Trophoblast cell (in vitro differentiated cells and primary cell): ENCODE measurements at regions not wholly inside any gene's neighbourhood (a gene's known extent, or its start where the extent isn't known, plus 50 kb on each side); places are given as distances from the start of the nearest gene placed in this dataset.

Experiments used
- DNase-seq, 2 donors: peaks; one replicate each; pipeline ENCODE4 v3.0.0-alpha.2; 2016
- H2AFZ ChIP-seq: 2 replicates; pipeline ENCODE4 v1.6.1; 2013; ENCODE audit warnings: low read length, moderate library complexity, mild to moderate bottlenecking; ENCODE audit not compliant: insufficient read depth, poor library complexity
- H2AK5ac ChIP-seq: 2 replicates; pipeline ENCODE4 v1.6.1; 2013; ENCODE audit warnings: mild to moderate bottlenecking, low read length
- H2BK120ac ChIP-seq: 2 replicates; pipeline ENCODE4 v1.6.1; 2013; ENCODE audit warnings: low read length, mild to moderate bottlenecking, moderate library complexity; ENCODE audit not compliant: insufficient read depth, poor library complexity
- H2BK12ac ChIP-seq: 2 replicates; pipeline ENCODE4 v1.6.1; 2013; ENCODE audit warnings: mild to moderate bottlenecking, low read length, moderate library complexity
- H2BK5ac ChIP-seq: 2 replicates; pipeline ENCODE4 v1.6.1; 2013; ENCODE audit warnings: low read length, low read depth, moderate library complexity, mild to moderate bottlenecking; ENCODE audit not compliant: poor library complexity
- H3K14ac ChIP-seq: 2 replicates; pipeline ENCODE4 v1.6.1; 2013; ENCODE audit warnings: mild to moderate bottlenecking, low read length
- H3K18ac ChIP-seq: 2 replicates; pipeline ENCODE4 v1.6.1; 2013; ENCODE audit warnings: mild to moderate bottlenecking, low read length
- H3K23ac ChIP-seq: 2 replicates; pipeline ENCODE4 v1.6.1; 2013; ENCODE audit warnings: low read length
- H3K27ac ChIP-seq: 2 replicates; pipeline ENCODE4 v1.5.1; 2013; ENCODE audit warnings: low read depth, mild to moderate bottlenecking, inconsistent platforms, low read length, moderate library complexity
- H3K27me3 ChIP-seq: 2 replicates; pipeline ENCODE4 v1.6.1; 2013; ENCODE audit warnings: inconsistent platforms, mild to moderate bottlenecking, low read length, moderate library complexity; ENCODE audit not compliant: insufficient read depth
- H3K36me3 ChIP-seq, 2 experiments: 1 replicate in 1 of 2; 2 replicates in 1 of 2; pipeline ENCODE4 v1.6.1; 2013; ENCODE audit warnings: low read length in 2 of 2, mild to moderate bottlenecking in 2 of 2, moderate library complexity in 1 of 2; ENCODE audit not compliant: insufficient read depth in 2 of 2, control insufficient read depth in 1 of 2
- H3K4ac ChIP-seq: 2 replicates; pipeline ENCODE4 v1.6.1; 2013; ENCODE audit warnings: low read depth, mild to moderate bottlenecking, low read length, moderate library complexity
- H3K4me1 ChIP-seq, 2 experiments: 1 replicate in 1 of 2; 2 replicates in 1 of 2; pipeline ENCODE4 v1.6.1; 2013; ENCODE audit warnings: low read length in 2 of 2, mild to moderate bottlenecking in 2 of 2, moderate library complexity in 1 of 2; ENCODE audit not compliant: insufficient read depth in 2 of 2, control insufficient read depth in 1 of 2
- H3K4me2 ChIP-seq: 2 replicates; pipeline ENCODE4 v1.6.1; 2013; ENCODE audit warnings: inconsistent platforms, mild to moderate bottlenecking, low read length, moderate library complexity
- H3K4me3 ChIP-seq: 2 replicates; pipeline ENCODE4 v1.5.1; 2013; ENCODE audit warnings: mild to moderate bottlenecking, low read depth, low read length, inconsistent platforms
- H3K79me1 ChIP-seq: one replicate; pipeline ENCODE4 v1.6.1; 2013; ENCODE audit warnings: low read length
- H3K79me2 ChIP-seq: 2 replicates; pipeline ENCODE4 v1.6.1; 2013; ENCODE audit warnings: low read length, mild to moderate bottlenecking; ENCODE audit not compliant: control insufficient read depth, insufficient read depth, poor library complexity
- H3K9ac ChIP-seq: 2 replicates; pipeline ENCODE4 v1.6.1; 2013; ENCODE audit warnings: mild to moderate bottlenecking, low read length
- H3K9me3 ChIP-seq: 2 replicates; pipeline ENCODE4 v1.6.1; 2013; ENCODE audit warnings: low read depth, mild to moderate bottlenecking, control low read depth, inconsistent platforms, low read length; ENCODE audit not compliant: insufficient read depth
- H4K12ac ChIP-seq: 2 replicates; pipeline ENCODE4 v1.6.1; 2013; ENCODE audit warnings: low read depth, mild to moderate bottlenecking, low read length, moderate library complexity
- H4K8ac ChIP-seq: 2 replicates; pipeline ENCODE4 v1.6.1; 2013; ENCODE audit warnings: low read depth, mild to moderate bottlenecking, low read length, moderate library complexity
- H4K91ac ChIP-seq: one replicate; pipeline ENCODE4 v1.6.1; 2013; ENCODE audit warnings: low read depth, mild to moderate bottlenecking, low read length, moderate library complexity
- WGBS: extraction: QIAGEN DNeasy Blood & Tissue Kit; methylation state at CpG from one replicate; pipeline ENCODE4 v1.1.7; 2013; ENCODE audit warnings: missing lambda C conversion rate; ENCODE audit not compliant: insufficient read length, insufficient coverage; ENCODE audit errors: extremely low coverage; 5-methylcytosine and 5-hydroxymethylcytosine counted together

DNA sequence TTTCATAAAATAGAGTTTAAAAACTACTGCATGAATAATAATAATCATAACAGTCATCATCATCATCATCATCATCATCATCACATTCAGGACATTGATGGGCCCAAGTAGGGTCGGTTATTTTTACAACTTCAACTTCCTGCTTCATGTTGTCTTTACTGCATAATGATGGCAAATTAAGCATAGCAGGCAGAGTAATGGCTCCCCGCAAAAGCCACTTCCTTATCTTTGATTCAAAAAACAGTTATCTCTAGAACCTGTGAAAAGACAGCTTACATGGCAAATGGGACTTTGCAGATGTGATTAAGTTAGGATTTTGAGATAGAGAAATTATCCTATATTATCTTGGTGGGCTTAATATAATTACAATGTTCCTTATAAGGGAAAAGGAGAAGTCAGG lies 792.9 kb downstream of the LIG4 start:
- Histone ChIP-seq H3K23ac (no peak overlapping the region), H2AK5ac (no peak overlapping the region), H2BK120ac (no peak overlapping the region), H3K18ac (no peak overlapping the region), H2AFZ (no peak overlapping the region), H3K27me3 (no peaks in the 10 kb centered on the region), H3K27ac (no peak overlapping the region), H3K4me1 (no peaks in the 10 kb centered on the region), H2BK5ac (no peak overlapping the region), H3K4ac (no peak overlapping the region), H2BK12ac (no peak overlapping the region), H3K14ac (no peak overlapping the region), H4K91ac (no peak overlapping the region), H3K79me2 (no peaks in the 10 kb centered on the region), H4K12ac (no peak overlapping the region), H3K4me2 (no peak overlapping the region), H3K36me3 (no peaks in the 10 kb centered on the region), H3K9me3 (no peaks in the 10 kb centered on the region), H3K9ac (no peak overlapping the region), H3K4me3 (no peak overlapping the region), H4K8ac (no peak overlapping the region), H3K79me1 (no peaks in the 10 kb centered on the region)
- no peak for DNase-seq
- WGBS = no CpG with 5 or more reads among the region's 2 CpGs

DNA sequence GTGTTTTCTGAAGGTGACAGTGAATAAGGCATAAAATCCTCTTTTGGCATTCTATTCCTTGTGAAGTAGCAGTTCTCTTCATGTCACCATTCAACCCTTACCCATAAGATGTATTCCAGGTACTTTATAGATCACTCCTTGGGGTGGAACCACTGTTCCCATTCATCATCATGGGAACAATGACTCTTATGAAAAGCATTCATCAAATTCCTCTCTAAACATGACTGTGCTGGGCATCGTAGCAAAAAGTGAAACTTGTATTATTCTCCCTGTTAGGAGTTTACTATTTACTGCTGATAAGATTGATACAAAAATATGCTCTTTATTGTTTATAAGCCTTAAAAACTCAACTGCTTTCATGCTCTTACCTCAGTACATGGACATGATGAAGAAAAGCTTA lies 793.4 kb downstream of the LIG4 start:
- Histone ChIP-seq H3K4ac (no peak overlapping the region), H3K23ac (no peak overlapping the region), H2AFZ (no peak overlapping the region), H4K91ac (no peak overlapping the region), H3K4me1 (no peaks in the 10 kb centered on the region), H2BK5ac (no peak overlapping the region), H3K14ac (no peak overlapping the region), H4K8ac (no peak overlapping the region), H3K79me1 (no peaks in the 10 kb centered on the region), H3K9me3 (no peaks in the 10 kb centered on the region), H4K12ac (no peak overlapping the region), H2BK12ac (no peak overlapping the region), H3K9ac (no peak overlapping the region), H3K18ac (no peak overlapping the region), H3K27me3 (no peaks in the 10 kb centered on the region), H2BK120ac (no peak overlapping the region), H3K27ac (no peak overlapping the region), H3K4me3 (no peak overlapping the region), H2AK5ac (no peak overlapping the region), H3K4me2 (no peak overlapping the region), H3K79me2 (no peaks in the 10 kb centered on the region), H3K36me3 (no peaks in the 10 kb centered on the region)
- no CpG with 5 or more reads among the region's 1 CpG for WGBS
- no peak for DNase-seq

DNA sequence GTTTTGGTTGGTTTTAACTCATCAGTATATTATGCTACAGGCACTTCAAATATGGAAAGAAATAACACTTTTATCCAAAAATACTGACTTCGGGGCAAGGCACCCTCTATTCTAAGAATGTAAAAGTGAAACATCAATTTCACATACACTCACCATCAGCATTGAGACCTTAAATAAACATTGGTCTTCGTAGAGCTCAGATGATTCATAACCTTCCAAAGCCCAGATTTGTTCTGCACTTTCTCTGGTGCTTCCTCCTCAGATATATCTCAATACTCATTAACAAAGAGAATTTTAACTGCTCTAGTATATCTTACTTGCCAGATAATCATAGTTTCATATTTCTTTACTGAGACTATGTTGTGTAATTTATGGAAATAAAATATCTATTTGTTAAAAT lies 794.3 kb downstream of the LIG4 start:
- Histone ChIP-seq H3K9me3 (no peaks in the 10 kb centered on the region), H3K36me3 (no peaks in the 10 kb centered on the region), H4K12ac (no peak overlapping the region), H3K23ac (no peak overlapping the region), H4K8ac (no peak overlapping the region), H3K27ac (no peak overlapping the region), H3K4me2 (no peak overlapping the region), H3K14ac (no peak overlapping the region), H2AK5ac (no peak overlapping the region), H3K79me2 (no peaks in the 10 kb centered on the region), H2AFZ (no peak overlapping the region), H3K18ac (no peak overlapping the region), H3K4ac (no peak overlapping the region), H2BK5ac (no peak overlapping the region), H2BK120ac (no peak overlapping the region), H2BK12ac (no peak overlapping the region), H3K27me3 (no peaks in the 10 kb centered on the region), H3K4me1 (no peaks in the 10 kb centered on the region), H3K9ac (no peak overlapping the region), H3K79me1 (no peaks in the 10 kb centered on the region), H3K4me3 (no peak overlapping the region), H4K91ac (no peak overlapping the region)
- WGBS = no CpG with 5 or more reads among the region's 2 CpGs
- no peak for DNase-seq

- Histone ChIP-seq H2BK5ac (no peak overlapping the region), H2AK5ac (no peak overlapping the region), H3K18ac (no peak overlapping the region), H3K27ac (no peak overlapping the region), H3K27me3 (no peaks in the 10 kb centered on the region), H3K4me1 (no peaks in the 10 kb centered on the region), H2BK120ac (no peak overlapping the region), H4K8ac (no peak overlapping the region), H3K9me3 (no peaks in the 10 kb centered on the region), H3K14ac (no peak overlapping the region), H4K91ac (no peak overlapping the region), H2AFZ (no peak overlapping the region), H3K4ac (no peak overlapping the region), H3K79me2 (no peaks in the 10 kb centered on the region), H4K12ac (no peak overlapping the region), H3K36me3 (no peaks in the 10 kb centered on the region), H3K23ac (no peak overlapping the region), H3K4me2 (no peak overlapping the region), H3K4me3 (no peak overlapping the region), H3K9ac (no peak overlapping the region), H2BK12ac (no peak overlapping the region), H3K79me1 (no peaks in the 10 kb centered on the region)
- DNase-seq = no peak
Measured at GRCh38 chr13:107413005-107413404, 802.3 kb downstream of the LIG4 start.

GRCh38 chr13:107407074-107407473 lies 808.3 kb downstream of the LIG4 start:
- Histone ChIP-seq H3K23ac (no peak overlapping the region), H4K12ac (no peak overlapping the region), H4K91ac (no peak overlapping the region), H3K27ac (no peak overlapping the region), H2BK5ac (no peak overlapping the region), H3K79me1 (no peaks in the 10 kb centered on the region), H3K4ac (no peak overlapping the region), H2AFZ (no peak overlapping the region), H3K27me3 (no peaks in the 10 kb centered on the region), H3K36me3 (no peaks in the 10 kb centered on the region), H3K4me2 (no peak overlapping the region), H3K18ac (no peak overlapping the region), H2AK5ac (no peak overlapping the region), H3K79me2 (no peaks in the 10 kb centered on the region), H3K9me3 (no peaks in the 10 kb centered on the region), H2BK120ac (no peak overlapping the region), H3K4me1 (no peaks in the 10 kb centered on the region), H3K9ac (no peak overlapping the region), H3K14ac (no peak overlapping the region), H4K8ac (no peak overlapping the region), H2BK12ac (no peak overlapping the region), H3K4me3 (no peak overlapping the region)
- DNase-seq = no peak
- no CpG with 5 or more reads among the region's 3 CpGs for WGBS
